CD14-positive monocyte (primary cell): ENCODE measurements at regions not wholly inside any gene's neighbourhood (a gene's known extent, or its start where the extent isn't known, plus 50 kb on each side); places are given as distances from the start of the nearest gene placed in this dataset.

Experiments
- DNase-seq, 3 donors: peaks; one replicate each; pipeline ENCODE4 v3.0.0-alpha.2; 2011 to 2022
- H2AFZ ChIP-seq: 2 replicates; pipeline ENCODE4 v1.6.0; 2012; ENCODE audit warnings: mild to moderate bottlenecking, low read depth, low read length, inconsistent platforms; ENCODE audit not compliant: insufficient read depth, poor library complexity, severe bottlenecking
- H3K27ac ChIP-seq, 2 donors: 1 replicate in 1 of 2; 2 replicates in 1 of 2; pipeline ENCODE4 v1.5.1; 2012 to 2013; ENCODE audit warnings: low read length in 2 of 2, control low read depth in 1 of 2, inconsistent platforms in 1 of 2, low read depth in 1 of 2, mild to moderate bottlenecking in 1 of 2
- H3K27me3 ChIP-seq, 2 donors: one replicate each; pipeline versions ENCODE4 v1.6.0 to v1.6.1; 2011 to 2013; ENCODE audit warnings: low read length in 2 of 2; ENCODE audit not compliant: control insufficient read depth in 2 of 2, insufficient read depth in 2 of 2
- H3K36me3 ChIP-seq, 2 donors: replicated peaks in 1 of 2; 1 replicate in 1 of 2; 2 replicates in 1 of 2; pipeline versions ENCODE4 v1.5.1 to v1.6.1; 2012 to 2013; ENCODE audit warnings: low read length in 2 of 2, control low read depth in 1 of 2, inconsistent platforms in 1 of 2, mild to moderate bottlenecking in 1 of 2; ENCODE audit not compliant: insufficient read depth in 2 of 2, control insufficient read depth in 1 of 2
- H3K4me1 ChIP-seq, 2 donors: 1 replicate in 1 of 2; 2 replicates in 1 of 2; pipeline versions ENCODE4 v1.5.1 to v1.6.1; 2012 to 2013; ENCODE audit warnings: low read length in 2 of 2, control low read depth in 1 of 2, inconsistent platforms in 1 of 2, mild to moderate bottlenecking in 1 of 2, moderate library complexity in 1 of 2; ENCODE audit not compliant: insufficient read depth in 2 of 2, control insufficient read depth in 1 of 2
- H3K4me2 ChIP-seq: replicated peaks from 2 replicates; pipeline ENCODE3; 2012; ENCODE audit warnings: low read length, moderate library complexity, mild to moderate bottlenecking; ENCODE audit not compliant: poor library complexity, severe bottlenecking; ENCODE audit errors: extremely low read depth
- H3K4me3 ChIP-seq, 3 experiments: fragments of 200-600 bp in 1 of 3; sonication (generic) in 1 of 3; replicated peaks in 1 of 3; 1 replicate in 2 of 3; 2 replicates in 1 of 3; pipeline ENCODE4 v1.5.1; 2011 to 2013; ENCODE audit warnings: low read length in 3 of 3, mild to moderate bottlenecking in 3 of 3, control low read depth in 2 of 3, low read depth in 2 of 3, inconsistent platforms in 1 of 3, moderate library complexity in 1 of 3
- H3K79me2 ChIP-seq: 2 replicates; pipeline ENCODE4 v1.6.0; 2012; ENCODE audit warnings: mild to moderate bottlenecking, control low read depth, inconsistent platforms, low read length, moderate library complexity; ENCODE audit not compliant: insufficient read depth
- H3K9ac ChIP-seq: 2 replicates; pipeline ENCODE4 v1.6.0; 2017; ENCODE audit warnings: low read length, mild to moderate bottlenecking; ENCODE audit not compliant: insufficient read depth, poor library complexity, severe bottlenecking
- H3K9me3 ChIP-seq, 2 donors: replicated peaks in 1 of 2; 1 replicate in 1 of 2; 2 replicates in 1 of 2; pipeline versions ENCODE4 v1.5.1 to v1.6.1; 2012 to 2013; ENCODE audit warnings: low read length in 2 of 2, control low read depth in 1 of 2; ENCODE audit not compliant: control insufficient read depth in 1 of 2, insufficient read depth in 1 of 2
- H4K20me1 ChIP-seq: 2 replicates; pipeline ENCODE4 v1.6.0; 2012; ENCODE audit warnings: mild to moderate bottlenecking, low read length, control low read depth, moderate library complexity; ENCODE audit not compliant: insufficient read depth
- H3K27ac Mint-ChIP-seq, 7 donors: one replicate each; pipeline ENCODE4 v1.8.0; 2020; ENCODE audit warnings: mild to moderate bottlenecking in 7 of 7, mixed read lengths in 7 of 7, moderate library complexity in 6 of 7, inconsistent platforms in 2 of 7
- H3K27me3 Mint-ChIP-seq, 3 donors: one replicate each; pipeline ENCODE4 v1.8.0; 2021 to 2022; ENCODE audit warnings: low read depth in 3 of 3, mild to moderate bottlenecking in 3 of 3, mixed read lengths in 3 of 3, moderate library complexity in 3 of 3, inconsistent platforms in 1 of 3
- H3K36me3 Mint-ChIP-seq, 2 donors: one replicate each; pipeline ENCODE4 v1.8.0; 2020; ENCODE audit warnings: mixed read lengths in 2 of 2, inconsistent platforms in 1 of 2, mild to moderate bottlenecking in 1 of 2
- H3K4me1 Mint-ChIP-seq: one replicate; pipeline ENCODE4 v1.8.0; 2020; ENCODE audit warnings: mild to moderate bottlenecking, mixed read lengths
- H3K4me3 Mint-ChIP-seq, 2 donors: one replicate each; pipeline ENCODE4 v1.8.0; 2020; ENCODE audit warnings: mild to moderate bottlenecking in 2 of 2, mixed read lengths in 2 of 2, moderate library complexity in 1 of 2
- H3K9me3 Mint-ChIP-seq, 7 donors: one replicate each; pipeline ENCODE4 v1.8.0; 2020 to 2022; ENCODE audit warnings: mixed read lengths in 7 of 7, mild to moderate bottlenecking in 6 of 7, moderate library complexity in 6 of 7, inconsistent platforms in 2 of 7
- WGBS: methylation state at CpG from one replicate; pipeline ENCODE4 v1.1.5; 2013; ENCODE audit warnings: missing lambda C conversion rate; ENCODE audit not compliant: insufficient coverage; 5-methylcytosine and 5-hydroxymethylcytosine counted together
- intact Hi-C, 2 donors: fragments of 100-400 bp; cut with micrococcal nuclease; formaldehyde crosslinking; loops; one replicate each; pipeline versions ENCODE4 v1.15.0 to v1.15.1; 2023
- TF ChIP-seq, protein P1 (sequence below): fragments of 200-600 bp; IDR thresholded peaks from one replicate; pipeline ENCODE4 v1.8.0; 2022; ENCODE audit warnings: antibody characterized with exemption, mild to moderate bottlenecking

DNA sequence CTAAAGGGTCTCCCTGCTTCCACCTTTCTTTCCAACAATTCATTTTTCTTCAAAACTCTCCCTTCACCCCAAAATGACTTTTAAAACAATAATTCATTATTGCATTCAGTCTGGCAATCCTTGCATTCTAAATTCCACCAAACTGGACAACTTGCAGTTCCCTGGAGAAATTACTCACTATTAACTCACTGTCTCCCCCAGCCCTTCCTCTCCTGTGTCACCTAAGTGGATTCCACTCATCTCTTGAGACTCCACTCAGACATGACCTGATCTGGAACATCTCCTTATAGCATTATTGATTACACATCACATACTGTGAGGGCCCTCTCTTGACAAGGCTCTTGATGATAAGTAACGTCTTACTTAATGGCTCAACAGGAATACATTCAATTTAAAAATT lies 257.1 kb downstream of the BRINP2 start:
- Histone ChIP-seq H3K36me3 (no peaks in the 10 kb centered on the region), H3K27ac (no peak overlapping the region), H4K20me1 (no peaks in the 10 kb centered on the region), H2AFZ (no peak overlapping the region), H3K9me3 (no peaks in the 10 kb centered on the region), H3K4me2 (no peak overlapping the region), H3K4me1 (no peaks in the 10 kb centered on the region), H3K4me3 (no peak overlapping the region), H3K9ac (no peak overlapping the region), H3K27me3 (no peaks in the 10 kb centered on the region), H3K79me2 (no peaks in the 10 kb centered on the region)
- peaks cover 0 to 1% (median 0%) of the 10 kb centered on the region in 3 donors for H3K27me3 Mint-ChIP-seq
- peak overlapping the region in 1 of 7 donors; percentile 12 for H3K27ac Mint-ChIP-seq
- H3K4me3 Mint-ChIP-seq, result no peak overlapping the region
- H3K36me3 Mint-ChIP-seq, result no peaks in the 10 kb centered on the region
- no peak for DNase-seq
- intact Hi-C loops, result no loop called here
- TF ChIP-seq, protein P1, sequence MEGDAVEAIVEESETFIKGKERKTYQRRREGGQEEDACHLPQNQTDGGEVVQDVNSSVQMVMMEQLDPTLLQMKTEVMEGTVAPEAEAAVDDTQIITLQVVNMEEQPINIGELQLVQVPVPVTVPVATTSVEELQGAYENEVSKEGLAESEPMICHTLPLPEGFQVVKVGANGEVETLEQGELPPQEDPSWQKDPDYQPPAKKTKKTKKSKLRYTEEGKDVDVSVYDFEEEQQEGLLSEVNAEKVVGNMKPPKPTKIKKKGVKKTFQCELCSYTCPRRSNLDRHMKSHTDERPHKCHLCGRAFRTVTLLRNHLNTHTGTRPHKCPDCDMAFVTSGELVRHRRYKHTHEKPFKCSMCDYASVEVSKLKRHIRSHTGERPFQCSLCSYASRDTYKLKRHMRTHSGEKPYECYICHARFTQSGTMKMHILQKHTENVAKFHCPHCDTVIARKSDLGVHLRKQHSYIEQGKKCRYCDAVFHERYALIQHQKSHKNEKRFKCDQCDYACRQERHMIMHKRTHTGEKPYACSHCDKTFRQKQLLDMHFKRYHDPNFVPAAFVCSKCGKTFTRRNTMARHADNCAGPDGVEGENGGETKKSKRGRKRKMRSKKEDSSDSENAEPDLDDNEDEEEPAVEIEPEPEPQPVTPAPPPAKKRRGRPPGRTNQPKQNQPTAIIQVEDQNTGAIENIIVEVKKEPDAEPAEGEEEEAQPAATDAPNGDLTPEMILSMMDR, result no peak
- no peaks in the 10 kb centered on the region for H3K4me1 Mint-ChIP-seq
- H3K9me3 Mint-ChIP-seq, result peaks cover 0 to 2% (median 0%) of the 10 kb centered on the region in 7 donors
- WGBS, result no CpG with 5 or more reads among the region's 1 CpG

DNA sequence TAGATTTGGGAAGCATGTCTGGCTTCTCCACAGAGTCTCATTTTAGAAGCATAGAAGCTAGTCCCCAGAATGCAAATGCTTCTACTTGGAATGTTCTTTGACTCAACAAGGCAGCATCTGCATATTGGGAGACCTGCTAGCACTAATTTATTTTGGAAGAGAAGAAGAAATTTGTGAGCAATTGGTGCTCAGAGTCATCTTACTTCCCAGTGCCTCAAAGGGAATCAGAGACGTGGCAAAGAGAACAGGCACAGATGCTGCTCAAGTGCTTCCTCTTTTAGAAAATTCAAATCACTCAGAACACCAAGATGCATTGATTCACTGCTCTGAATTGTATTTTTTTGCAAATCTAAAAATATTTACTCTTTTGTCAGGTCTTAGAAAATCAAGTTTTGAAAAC lies 255.7 kb downstream of the BRINP2 start:
- TF ChIP-seq, protein P1, result no peak
- H3K9ac ChIP-seq, result no peak overlapping the region
- no peaks in the 10 kb centered on the region for H3K36me3 ChIP-seq
- H3K4me2 ChIP-seq, result no peak overlapping the region
- H3K9me3 ChIP-seq, result no peaks in the 10 kb centered on the region
- no peaks in the 10 kb centered on the region for H3K79me2 ChIP-seq
- H3K27ac ChIP-seq, result no peak overlapping the region
- H3K27me3 Mint-ChIP-seq, result peaks cover 0 to 1% (median 0%) of the 10 kb centered on the region in 3 donors
- H4K20me1 ChIP-seq, result no peaks in the 10 kb centered on the region
- intact Hi-C loops, result no loop called here
- no peaks in the 10 kb centered on the region for H3K27me3 ChIP-seq
- no peak overlapping the region for H3K4me3 Mint-ChIP-seq
- WGBS, result no CpG with 5 or more reads among the region's 1 CpG
- peaks cover 0 to 6% (median 0%) of the 10 kb centered on the region in 7 donors for H3K9me3 Mint-ChIP-seq
- H3K27ac Mint-ChIP-seq, result no peak overlapping the region
- H3K4me1 ChIP-seq, result no peaks in the 10 kb centered on the region
- no peak overlapping the region for H3K4me3 ChIP-seq
- no peaks in the 10 kb centered on the region for H3K4me1 Mint-ChIP-seq
- H3K36me3 Mint-ChIP-seq, result no peaks in the 10 kb centered on the region
- no peak overlapping the region for H2AFZ ChIP-seq
- DNase-seq, result no peak
